ENCODE measurements at regions not wholly inside any gene's neighbourhood (a gene's known extent, or its start where the extent isn't known, plus 50 kb on each side); places are given as distances from the start of the nearest gene placed in this dataset.
"Not testable (repeated sequence)": the region's sequence is repeated elsewhere in the genome, so short reads cannot be mapped to it uniquely, and the experiment has no call there.

DNA sequence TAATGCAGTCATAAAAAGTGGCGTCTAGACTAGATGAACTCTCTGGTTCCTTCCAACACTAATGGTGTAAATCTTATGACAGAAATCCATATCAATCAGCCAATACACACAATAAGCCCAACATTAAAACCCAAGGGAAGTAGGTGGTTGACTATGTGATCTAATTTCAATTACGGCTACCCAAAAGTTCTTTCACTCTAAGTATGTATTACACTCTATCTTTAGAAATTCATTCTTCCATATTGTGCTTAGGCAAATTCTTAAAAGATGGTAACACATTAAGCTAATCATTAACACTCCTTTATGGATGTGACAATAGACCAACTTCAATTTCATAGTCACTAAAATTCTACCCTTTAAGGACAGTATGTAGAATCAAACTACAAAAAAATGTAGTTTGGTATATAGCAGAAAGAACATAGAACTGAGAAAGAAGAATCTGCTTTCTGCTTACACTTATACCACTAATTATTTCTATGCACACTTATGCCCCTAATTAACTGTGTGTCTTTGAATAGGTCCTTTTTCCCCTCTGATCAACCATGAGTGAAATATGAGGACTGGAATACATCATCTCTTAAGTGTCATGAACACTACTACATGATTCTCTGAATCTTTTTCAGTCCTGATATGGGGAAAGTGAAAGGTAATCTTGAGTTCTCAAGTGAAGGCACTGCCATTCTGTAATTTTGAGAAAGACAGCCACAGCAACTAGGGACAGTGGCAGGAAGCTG is 557.6 kb downstream of the IGSF11 start:
- DNase-seq (ENCODE audit: low read depth), result no peak

DNA sequence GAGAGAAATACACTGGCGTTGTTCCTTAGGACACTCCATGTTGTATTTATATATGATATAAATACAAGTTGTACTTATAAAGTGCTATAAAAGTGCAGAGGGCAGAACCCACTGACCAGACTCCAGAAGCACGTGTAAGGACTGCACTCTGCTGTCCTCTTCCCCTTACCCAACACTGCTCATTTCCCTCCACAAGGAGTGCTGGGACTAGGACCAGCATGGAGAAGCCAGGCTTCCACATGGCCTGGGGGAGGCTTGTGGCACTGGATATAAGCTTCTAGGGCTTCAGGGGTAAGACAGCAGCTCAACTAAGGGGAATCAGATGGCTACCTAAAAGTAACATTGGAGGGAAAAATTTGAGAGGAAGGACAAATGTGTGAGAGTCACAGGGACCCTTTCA is 556.9 kb downstream of the IGSF11 start:
- no peak for DNase-seq (ENCODE audit: low read depth)

DNA sequence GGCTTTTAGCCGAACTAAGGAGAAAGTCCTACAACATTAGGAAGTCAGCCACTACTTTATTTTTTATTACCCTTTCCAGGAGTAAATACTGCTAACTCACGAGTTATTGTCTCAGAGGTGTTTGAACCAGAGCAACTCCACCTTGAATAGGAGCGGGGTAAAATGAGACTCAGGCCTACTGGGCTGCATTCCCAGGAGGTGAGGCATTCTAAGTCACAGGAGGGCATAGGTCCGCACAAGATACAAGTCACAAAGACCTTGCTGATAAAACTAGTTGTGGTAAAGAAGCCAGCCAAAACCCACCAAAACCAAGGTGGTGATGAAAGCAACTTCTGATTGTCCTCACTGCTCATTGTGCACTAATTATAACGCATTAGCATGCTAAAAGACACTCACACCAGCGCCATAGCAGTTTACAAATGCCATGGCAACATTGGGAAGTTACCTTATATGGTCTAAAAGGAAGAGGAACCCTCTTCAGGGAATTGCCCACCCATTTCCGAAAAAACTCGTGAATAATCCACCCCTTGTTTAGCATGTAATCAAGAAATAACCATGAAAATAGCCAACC is 555.9 kb downstream of the IGSF11 start:
- DNase-seq (ENCODE audit: low read depth), result no peak

GRCh38 chr3:118479376-118479775 is 555.3 kb downstream of the IGSF11 start:
- no peak for DNase-seq (ENCODE audit: low read depth)

DNA sequence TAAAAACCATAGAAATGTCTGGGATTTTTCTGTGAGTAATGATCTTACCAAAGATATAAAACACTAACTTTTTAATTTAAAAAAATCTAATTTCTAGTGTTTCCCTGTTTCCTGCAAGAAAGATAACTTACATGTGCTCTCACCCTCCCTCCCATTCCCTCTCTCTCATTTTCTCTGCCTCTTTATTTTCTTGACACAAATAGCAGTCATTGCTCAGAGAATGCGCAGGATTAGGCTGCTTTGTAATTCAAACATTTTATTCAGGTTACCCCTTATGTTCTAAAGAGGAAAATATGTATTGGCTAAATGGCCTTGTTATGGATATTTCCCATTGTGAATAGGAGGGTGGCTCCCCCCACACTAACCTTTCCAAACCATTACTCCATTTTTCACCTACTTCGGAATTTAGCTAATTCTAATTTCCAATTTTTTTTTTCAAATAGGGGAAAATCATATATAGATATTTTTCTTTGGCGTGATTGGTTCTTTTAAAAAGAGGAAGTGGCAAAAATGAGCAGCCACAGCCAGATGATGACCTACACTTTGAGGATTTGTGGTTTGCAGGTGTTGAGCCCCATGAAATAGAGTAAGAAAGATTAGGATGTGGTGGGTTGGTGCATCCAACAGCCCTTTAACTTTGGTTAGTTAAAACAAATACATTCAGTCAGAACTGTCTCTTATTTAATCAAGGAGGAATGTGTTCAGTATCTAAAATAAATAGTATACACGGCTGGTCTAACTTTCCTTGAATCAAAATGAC is 554.4 kb downstream of the IGSF11 start:
- DNase-seq (ENCODE audit: low read depth), result no peak

DNA sequence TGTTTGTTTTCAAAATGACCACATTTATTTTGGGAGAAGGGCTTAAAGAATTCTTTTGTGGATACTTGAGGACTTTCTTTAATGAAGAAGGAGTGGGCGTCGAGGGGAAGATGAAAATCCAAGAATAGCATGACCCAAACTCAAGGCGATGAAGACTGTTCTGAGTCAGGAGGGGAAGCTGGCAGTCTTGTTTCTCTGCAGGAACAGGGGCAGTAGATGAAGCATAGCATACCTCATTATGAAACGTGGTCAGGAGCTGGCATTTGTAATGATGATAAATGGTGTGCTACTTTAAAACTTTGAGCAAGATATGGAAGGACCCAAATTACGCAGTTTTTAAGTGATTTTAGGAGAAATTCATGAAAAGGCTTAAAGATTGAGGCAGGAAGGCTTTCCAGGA is 549.0 kb downstream of the IGSF11 start:
- no peak for DNase-seq (ENCODE audit: low read depth)

GRCh38 chr3:118487734-118488133 is 546.9 kb downstream of the IGSF11 start:
- DNase-seq (ENCODE audit: low read depth), result no peak

DNA sequence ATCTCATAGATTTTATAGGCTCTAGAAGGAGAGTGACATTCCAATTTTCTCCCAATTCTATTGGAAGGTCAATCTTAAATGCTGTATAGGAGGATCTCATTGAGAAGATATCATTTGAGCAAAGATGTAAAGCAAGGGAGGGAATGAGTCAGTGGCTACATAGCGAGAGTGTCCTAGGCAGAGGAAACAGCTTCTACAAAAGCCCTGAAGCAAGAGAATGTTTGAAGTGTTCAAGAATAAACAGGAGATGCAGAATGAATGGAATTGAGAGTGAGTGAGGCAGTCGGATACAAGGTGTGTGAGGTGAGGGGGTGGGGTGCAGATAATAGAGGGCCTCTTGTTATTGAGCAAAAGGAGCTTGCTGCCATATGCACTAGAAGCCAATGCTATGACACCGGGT is 545.9 kb downstream of the IGSF11 start:
- no peak for DNase-seq (ENCODE audit: low read depth)

GRCh38 chr3:118495206-118495605 is 539.4 kb downstream of the IGSF11 start:
- no peak for DNase-seq (ENCODE audit: low read depth)

DNA sequence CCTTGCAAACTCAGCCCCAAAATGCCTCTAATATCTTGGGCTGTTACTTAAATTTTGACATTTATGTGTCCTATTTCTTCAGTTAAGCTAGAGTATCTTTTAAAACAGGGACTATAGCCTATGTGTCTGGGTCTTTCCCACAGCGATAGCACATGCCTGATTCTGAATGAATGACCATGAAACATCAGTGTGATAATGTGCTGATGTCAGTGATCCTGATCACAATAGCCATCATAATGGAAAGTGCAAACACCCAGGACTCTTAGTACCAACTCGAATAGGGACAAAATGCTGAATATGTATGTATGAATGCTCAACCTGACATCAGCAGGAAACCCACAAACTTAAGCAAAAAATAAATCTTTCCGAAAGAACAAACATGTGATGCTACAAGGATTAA is 537.4 kb downstream of the IGSF11 start:
- no peak for DNase-seq (ENCODE audit: low read depth)

DNA sequence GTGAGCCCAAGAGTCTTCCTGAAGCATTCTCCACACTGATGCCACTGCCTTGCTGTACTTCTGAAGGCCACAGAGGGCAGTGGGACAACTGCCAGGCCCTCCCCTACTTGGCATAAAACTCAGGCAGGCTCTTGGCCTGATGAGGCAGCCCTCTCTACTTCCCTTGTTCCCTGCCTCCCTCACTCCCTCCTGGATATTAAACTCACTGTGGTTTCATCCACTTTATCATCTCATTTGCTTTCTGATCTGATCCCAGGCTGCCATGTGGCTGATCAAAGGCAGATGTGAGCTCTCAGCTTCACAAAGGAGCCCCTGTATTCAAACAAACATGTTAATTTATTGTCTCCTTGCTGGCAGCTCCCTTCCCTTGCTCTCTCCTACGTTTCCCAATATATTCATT is 533.5 kb downstream of the IGSF11 start:
- no peak for DNase-seq (ENCODE audit: low read depth)

- DNase-seq (ENCODE audit: low read depth), result no peak
These were observed 529.7 kb downstream of the IGSF11 start for GRCh38 chr3:118504906-118505305.

GRCh38 chr3:118505784-118506183 is 528.9 kb downstream of the IGSF11 start:
- DNase-seq (ENCODE audit: low read depth), result no peak

- no peak for DNase-seq (ENCODE audit: low read depth)
These were observed 523.2 kb downstream of the IGSF11 start for GRCh38 chr3:118511402-118511801.

DNA sequence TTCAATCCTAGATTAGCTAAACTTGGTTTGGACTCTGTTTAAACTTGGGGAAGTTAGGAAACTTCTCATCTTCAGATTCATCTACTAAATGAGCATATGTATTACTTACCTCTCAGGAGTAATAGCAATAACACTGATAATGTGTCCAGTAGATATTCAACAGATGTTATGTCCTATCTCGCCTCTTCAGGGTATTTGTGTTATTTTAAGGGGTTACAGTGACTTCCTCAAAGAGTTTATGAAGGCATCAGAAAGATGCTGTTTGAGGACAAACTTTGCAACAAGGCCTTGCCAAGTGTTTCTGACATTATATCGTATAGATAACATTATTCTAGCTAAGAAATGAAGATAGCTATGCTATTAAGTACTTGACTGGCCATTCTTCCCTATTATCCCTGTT is 522.3 kb downstream of the IGSF11 start:
- no peak for DNase-seq (ENCODE audit: low read depth)

DNA sequence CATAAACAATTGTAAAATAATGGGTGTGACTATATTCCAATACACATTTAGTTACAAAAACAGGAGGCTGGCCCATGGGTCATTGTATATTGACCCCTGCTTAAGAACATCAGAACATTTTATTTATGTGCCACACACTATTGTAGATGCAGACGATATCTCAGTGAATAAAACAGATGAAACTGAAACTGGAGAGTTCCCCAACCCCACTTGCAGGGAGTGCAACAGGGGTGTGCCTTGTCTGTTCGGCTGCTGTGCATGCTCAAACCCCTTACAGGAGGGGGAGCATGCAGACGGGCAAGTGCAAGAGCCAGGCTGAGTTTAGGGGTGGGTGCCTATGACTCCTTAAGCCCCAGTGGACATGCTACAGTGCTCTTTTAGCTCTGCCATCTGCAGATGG is 509.6 kb downstream of the IGSF11 start:
- DNase-seq (ENCODE audit: low read depth), result no peak

DNA sequence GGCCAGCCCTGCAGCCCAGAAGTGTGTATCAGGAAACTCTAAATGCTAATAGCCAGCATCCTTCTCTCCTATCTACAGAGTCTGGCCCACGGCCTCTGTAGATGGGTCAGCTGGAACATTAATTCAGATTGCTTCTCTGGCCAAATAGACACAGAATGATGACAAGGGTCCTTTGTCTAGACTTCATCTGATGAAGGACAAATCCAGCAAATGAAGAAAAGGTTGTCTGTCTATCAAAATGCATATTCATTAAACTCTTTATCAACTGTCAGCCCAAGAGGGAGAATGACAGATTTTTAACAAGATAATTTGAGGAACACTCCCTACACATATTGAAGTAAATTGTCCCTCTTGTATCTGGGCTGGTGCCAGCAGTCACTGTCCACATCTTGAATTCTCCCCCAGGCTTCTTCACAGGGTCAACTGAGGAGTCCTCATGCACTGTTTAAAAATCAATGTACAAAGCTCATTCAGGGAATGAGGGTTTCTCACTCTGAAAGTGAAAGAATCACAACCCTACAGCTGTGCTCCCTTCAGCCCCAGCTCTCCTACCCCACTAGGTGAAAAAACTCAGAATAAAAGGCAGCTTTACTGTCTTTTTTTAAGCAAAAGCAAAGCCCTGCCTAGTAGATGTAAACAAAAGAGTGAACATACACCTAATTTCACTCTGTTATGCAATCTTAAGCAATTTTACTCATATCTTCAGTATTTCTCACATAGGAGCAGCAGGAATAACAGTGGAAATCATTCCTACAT is 507.7 kb downstream of the IGSF11 start:
- no peak for DNase-seq (ENCODE audit: low read depth)

DNA sequence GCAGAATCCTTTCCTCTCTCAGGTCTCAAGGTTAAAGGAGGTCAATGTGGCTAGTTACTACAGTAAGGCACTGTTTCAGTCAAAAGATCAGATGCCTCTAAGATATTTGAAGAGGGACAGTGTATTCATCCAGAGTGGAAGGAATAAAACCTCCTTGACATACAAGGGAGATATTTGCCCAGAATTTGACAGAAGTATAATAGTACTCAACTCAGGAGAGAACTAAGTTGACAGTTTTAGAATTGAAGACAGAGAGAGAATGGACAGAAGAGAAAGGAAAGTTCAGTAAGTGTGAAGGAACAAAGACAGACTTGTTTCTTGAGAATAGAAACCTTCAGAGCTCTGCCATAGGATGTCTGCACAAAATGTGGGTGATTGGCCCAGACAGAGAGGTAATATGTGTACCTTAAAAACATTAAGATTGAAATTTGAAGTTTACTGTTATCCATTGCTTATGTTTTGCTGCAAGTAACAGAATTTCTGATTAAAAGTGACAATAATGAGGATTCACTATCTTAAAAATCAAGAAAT is 507.1 kb downstream of the IGSF11 start:
- DNase-seq (ENCODE audit: low read depth), result no peak

- DNase-seq (ENCODE audit: low read depth), result no peak
These were observed 505.1 kb downstream of the IGSF11 start for GRCh38 chr3:118529554-118529953.

GRCh38 chr3:118530350-118530922 is 504.2 kb downstream of the IGSF11 start:
- DNase-seq (ENCODE audit: low read depth), result no peak

DNA sequence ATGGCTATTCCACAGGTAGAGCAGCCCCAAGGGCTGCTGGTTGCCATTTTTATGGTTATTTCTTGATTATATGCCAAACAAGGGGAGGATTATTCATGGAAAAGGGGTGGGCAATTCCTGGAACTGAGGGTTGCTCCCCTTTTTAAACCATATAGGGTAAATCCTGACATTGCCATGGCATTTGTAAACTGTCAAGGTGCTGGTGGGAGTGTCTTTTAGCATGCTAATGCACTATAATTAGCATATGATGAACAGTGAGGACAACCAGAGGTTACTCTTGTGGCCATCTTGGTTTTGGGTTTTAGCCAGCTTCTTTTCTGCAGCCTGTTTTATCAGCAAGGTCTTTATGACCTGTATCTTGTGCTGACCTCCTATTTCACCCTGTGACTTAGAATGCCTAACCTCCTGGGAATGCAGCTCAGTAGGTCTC is 503.7 kb downstream of the IGSF11 start:
- not testable (repeated sequence) for DNase-seq (ENCODE audit: low read depth)

Measured in myocyte (in vitro differentiated cells).